ENCODE measurements at regions not wholly inside any gene's neighbourhood (a gene's known extent, or its start where the extent isn't known, plus 50 kb on each side); places are given as distances from the start of the nearest gene placed in this dataset.

GRCh38 chr5:57632937-57633336 lies 150.3 kb upstream of the ACTBL2 start:
- 100% methylated on average over 1 of the region's 1 CpG; no CpG with 5 or more reads in 1 of the 2 experiments for WGBS, 2 experiments (ENCODE audit: extremely low coverage in 1 of 2, insufficient coverage in 1 of 2, insufficient read length in 1 of 2, insufficient replicate concordance in 2 of 2, low coverage in 1 of 2, low lambda C conversion rate in 2 of 2, missing lambda C conversion rate in 1 of 2)
- CTCF ChIA-PET (ENCODE audit: partially characterized antibody): interaction anchor here (1.3 to 4.6 kb wide), 2 partner anchors 18 to 132 kb away, joined by 3 to 28 read pairs; no protein-coding TSS in a partner anchor

More at GRCh38 chr5:57632937-57633336, 150.3 kb upstream of the ACTBL2 start:
- Histone ChIP-seq H2AK5ac (ENCODE audit: low read depth, low read length) (no peak overlapping the region), H2BK5ac (ENCODE audit: low read depth, low read length) (no peak overlapping the region), H3K4me1 (replicated peaks in 1 of 4; ENCODE audit: control insufficient read depth in 3 of 4, insufficient read depth in 4 of 4, low read length in 3 of 4) (no peaks in the 10 kb centered on the region), H3K56ac (replicated peaks; ENCODE audit: insufficient read length, low read depth, low read length) (no peak overlapping the region), H3K4ac (replicated peaks; ENCODE audit: insufficient read length, low read depth, low read length) (no peak overlapping the region), H3K79me1 (ENCODE audit: low read depth, low read length) (no peaks in the 10 kb centered on the region), H4K20me1 (replicated peaks in 1 of 2; ENCODE audit: control insufficient read depth in 1 of 2, insufficient read depth in 2 of 2, low read length in 2 of 2) (no peaks in the 10 kb centered on the region), H4K5ac (ENCODE audit: insufficient read length, low read depth, low read length) (no peak overlapping the region), H3K4me2 (ENCODE audit: insufficient read depth in 1 of 2, low read depth in 2 of 2, low read length in 2 of 2) (no peak overlapping the region), H3K18ac (ENCODE audit: extremely low read depth, low read length) (no peak overlapping the region), H2BK12ac (ENCODE audit: low read depth, low read length) (no peak overlapping the region), H3K9me3 (ENCODE audit: insufficient read depth in 2 of 2, low read depth in 1 of 2, low read length in 1 of 2) (no peaks in the 10 kb centered on the region), H2BK120ac (replicated peaks; ENCODE audit: low read depth, low read length) (no peak overlapping the region), H2BK15ac (ENCODE audit: low read length) (no peak overlapping the region), H3K23ac (ENCODE audit: insufficient read length) (no peak overlapping the region), H3K79me2 (ENCODE audit: control insufficient read depth in 1 of 2, insufficient read depth in 2 of 2, low read length in 2 of 2) (no peaks in the 10 kb centered on the region), H3K23me2 (ENCODE audit: low read depth, low read length) (no peaks in the 10 kb centered on the region), H3K9ac (replicated peaks in 1 of 4; ENCODE audit: extremely low read depth in 1 of 4, low read depth in 3 of 4, low read length in 3 of 4) (no peak overlapping the region), H3K14ac (ENCODE audit: insufficient read length) (no peak overlapping the region), H3K4me3 (ENCODE audit: extremely low read depth in 1 of 4, insufficient read depth in 2 of 4, low read depth in 3 of 4, low read length in 4 of 4) (no peak overlapping the region), H3K27me3 (replicated peaks in 1 of 4; ENCODE audit: control insufficient read depth in 3 of 4, extremely low read depth in 1 of 4, insufficient read depth in 3 of 4, low read length in 3 of 4) (no peaks in the 10 kb centered on the region), H3K36me3 (ENCODE audit: control insufficient read depth in 2 of 4, insufficient read depth in 4 of 4, low read length in 3 of 4) (no peaks in the 10 kb centered on the region), H4K91ac (replicated peaks; ENCODE audit: insufficient read length, low read length) (no peak overlapping the region), H2BK20ac (ENCODE audit: low read length) (no peak overlapping the region), H3K27ac (ENCODE audit: low read depth, low read length) (no peak overlapping the region), H4K8ac (ENCODE audit: extremely low read depth, insufficient read depth, low read length) (no peak overlapping the region), H2AFZ (ENCODE audit: low read length) (no peak overlapping the region)
- POLR2A ChIA-PET (ENCODE audit: partially characterized antibody): no interaction called here
- no peak for TF ChIP-seq BRCA1 (IDR thresholded peaks at IDR 0.05; ENCODE audit: low read depth, low read length)
- TF ChIP-seq E2F6 (IDR thresholded peaks at IDR 0.05): no peak
- no peak for TF ChIP-seq RAD21 (IDR thresholded peaks at IDR 0.05 in 1 of 2, conservative IDR thresholded peaks at IDR 0.05 in 1 of 2; ENCODE audit: low read depth in 2 of 2, low read length in 2 of 2)
- DNase-seq (ENCODE audit: low read depth in 1 of 2, low spot score in 2 of 2) (no peak), FAIRE-seq (no peak)

Measured in H1 (cell line).